GM20000 (cell line): ENCODE measurements at regions not wholly inside any gene's neighbourhood (a gene's known extent, or its start where the extent isn't known, plus 50 kb on each side); places are given as distances from the start of the nearest gene placed in this dataset.

ENCODE experiments used
- DNase-seq: peaks from one replicate; pipeline ENCODE4 v3.0.0; 2012; ENCODE audit warnings: low spot score
- CTCF ChIP-seq: IDR thresholded peaks from 2 replicates; pipeline ENCODE4 v1.5.1; 2012; ENCODE audit warnings: mild to moderate bottlenecking, control low read depth; ENCODE audit errors: extremely low read depth, missing control alignments

GRCh38 chr9:1340390-1340789 is 290.2 kb downstream of the DMRT2 start:
- DNase-seq: no peak
- no peak for TF ChIP-seq CTCF

GRCh38 chr9:1353291-1353690 is 303.1 kb downstream of the DMRT2 start:
- no peak for TF ChIP-seq CTCF
- DNase-seq: no peak

- TF ChIP-seq CTCF: no peak
- DNase-seq: no peak
Measured at GRCh38 chr9:1354086-1354485, 303.9 kb downstream of the DMRT2 start.

GRCh38 chr9:1354606-1355005 is 304.4 kb downstream of the DMRT2 start:
- no peak for TF ChIP-seq CTCF
- DNase-seq: no peak

- TF ChIP-seq CTCF: no peak
- DNase-seq: no peak
Measured at GRCh38 chr9:1355656-1356055, 305.5 kb downstream of the DMRT2 start.

GRCh38 chr9:1362845-1363244 is 312.7 kb downstream of the DMRT2 start:
- DNase-seq: no peak
- no peak for TF ChIP-seq CTCF

- no peak for TF ChIP-seq CTCF
- no peak for DNase-seq
Measured at GRCh38 chr9:1366276-1366675, 316.1 kb downstream of the DMRT2 start.
